ENCODE measurements at regions not wholly inside any gene's neighbourhood (a gene's known extent, or its start where the extent isn't known, plus 50 kb on each side); places are given as distances from the start of the nearest gene placed in this dataset.
"Not testable (repeated sequence)": the region's sequence is repeated elsewhere in the genome, so short reads cannot be mapped to it uniquely, and the experiment has no call there.

DNA sequence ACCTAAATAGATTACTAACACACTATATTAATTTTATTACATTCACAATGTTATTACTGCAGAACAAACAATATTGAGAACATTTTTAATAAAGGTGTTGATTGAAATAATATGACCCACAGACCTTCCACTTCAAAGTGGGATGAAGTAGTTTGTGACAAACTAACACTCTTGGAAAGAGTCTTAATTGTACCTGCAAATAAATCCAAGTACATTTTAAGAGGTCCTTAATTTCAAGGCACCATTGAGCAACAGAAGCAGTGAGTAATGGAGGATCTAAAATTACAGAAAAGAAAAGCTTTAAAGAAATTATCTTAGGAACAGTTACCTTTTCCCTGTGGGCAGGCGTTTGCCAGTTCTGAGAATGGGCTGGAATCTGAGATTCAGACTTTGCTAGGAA, 140.2 kb downstream of the MMUT start:
- Histone ChIP-seq H3K9ac (ENCODE audit: low read depth in 2 of 2, low read length in 2 of 2) (no peak overlapping the region), H3K36me3 (no peaks in the 10 kb centered on the region), H3K27me3 (no peaks in the 10 kb centered on the region), H3K9me3 (no peaks in the 10 kb centered on the region), H3K27ac (no peak overlapping the region), H3K4me1 (no peaks in the 10 kb centered on the region), H3K4me3 (no peak overlapping the region)
- TF ChIP-seq, protein P1, sequence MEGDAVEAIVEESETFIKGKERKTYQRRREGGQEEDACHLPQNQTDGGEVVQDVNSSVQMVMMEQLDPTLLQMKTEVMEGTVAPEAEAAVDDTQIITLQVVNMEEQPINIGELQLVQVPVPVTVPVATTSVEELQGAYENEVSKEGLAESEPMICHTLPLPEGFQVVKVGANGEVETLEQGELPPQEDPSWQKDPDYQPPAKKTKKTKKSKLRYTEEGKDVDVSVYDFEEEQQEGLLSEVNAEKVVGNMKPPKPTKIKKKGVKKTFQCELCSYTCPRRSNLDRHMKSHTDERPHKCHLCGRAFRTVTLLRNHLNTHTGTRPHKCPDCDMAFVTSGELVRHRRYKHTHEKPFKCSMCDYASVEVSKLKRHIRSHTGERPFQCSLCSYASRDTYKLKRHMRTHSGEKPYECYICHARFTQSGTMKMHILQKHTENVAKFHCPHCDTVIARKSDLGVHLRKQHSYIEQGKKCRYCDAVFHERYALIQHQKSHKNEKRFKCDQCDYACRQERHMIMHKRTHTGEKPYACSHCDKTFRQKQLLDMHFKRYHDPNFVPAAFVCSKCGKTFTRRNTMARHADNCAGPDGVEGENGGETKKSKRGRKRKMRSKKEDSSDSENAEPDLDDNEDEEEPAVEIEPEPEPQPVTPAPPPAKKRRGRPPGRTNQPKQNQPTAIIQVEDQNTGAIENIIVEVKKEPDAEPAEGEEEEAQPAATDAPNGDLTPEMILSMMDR (IDR thresholded peaks at IDR 0.05): no peak
- DNase-seq: no peak
- intact Hi-C loops (cut with DNase I): no loop called here

DNA sequence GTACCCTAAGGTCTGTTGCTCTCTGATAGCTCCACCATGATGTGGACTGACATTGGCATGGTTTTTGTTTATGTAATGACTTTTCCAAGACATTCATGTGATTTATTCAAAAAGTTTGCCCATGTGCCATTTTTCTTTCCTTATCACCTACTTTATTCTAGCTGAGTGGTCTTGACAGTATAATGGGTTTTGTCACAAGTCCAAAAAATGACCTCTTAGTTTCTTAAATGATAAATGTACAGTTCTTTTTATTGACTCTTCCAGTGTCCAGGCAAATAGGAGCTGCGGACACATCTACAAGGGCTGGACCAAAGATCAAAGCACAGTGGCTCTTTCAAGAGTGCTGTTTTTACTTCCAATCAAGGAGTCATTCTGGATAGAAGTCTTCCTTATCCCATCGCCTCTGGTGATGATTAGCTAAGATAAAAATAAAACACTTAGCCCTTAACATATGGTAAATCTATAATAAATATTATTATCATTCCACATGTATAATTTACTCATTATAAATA, 141.4 kb downstream of the MMUT start:
- no peak overlapping the region for H3K4me3 ChIP-seq
- H3K9me3 ChIP-seq: no peaks in the 10 kb centered on the region
- TF ChIP-seq, protein P1 (IDR thresholded peaks at IDR 0.05): no peak
- H3K27me3 ChIP-seq: no peaks in the 10 kb centered on the region
- no peaks in the 10 kb centered on the region for H3K4me1 ChIP-seq
- intact Hi-C loops (cut with DNase I): no loop called here
- no peak for DNase-seq
- H3K27ac ChIP-seq: no peak overlapping the region
- H3K36me3 ChIP-seq: no peaks in the 10 kb centered on the region
- no peak overlapping the region for H3K9ac ChIP-seq (ENCODE audit: low read depth in 2 of 2, low read length in 2 of 2)

DNA sequence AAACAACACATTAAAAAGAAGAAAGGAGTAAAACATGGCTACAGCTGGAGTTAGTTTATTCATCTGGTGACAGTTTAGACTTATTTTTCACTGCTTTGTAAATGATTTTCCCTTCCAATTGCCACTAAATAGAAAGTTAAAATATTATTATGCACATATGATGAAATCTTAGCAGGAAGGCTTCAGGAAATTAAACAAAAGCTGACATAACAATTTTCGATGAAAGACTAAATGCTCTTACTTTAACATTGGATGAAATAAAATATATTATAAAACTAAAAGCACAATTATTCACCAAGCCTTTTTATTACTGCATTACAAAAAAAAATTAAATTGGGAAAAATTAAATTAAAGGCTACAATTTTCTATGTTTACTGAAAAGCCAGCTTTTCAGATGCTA, 158.0 kb downstream of the MMUT start:
- no peak overlapping the region for H3K27ac ChIP-seq
- no peaks in the 10 kb centered on the region for H3K36me3 ChIP-seq
- intact Hi-C loops (cut with DNase I): no loop called here
- H3K4me1 ChIP-seq: no peaks in the 10 kb centered on the region
- no peaks in the 10 kb centered on the region for H3K9me3 ChIP-seq
- TF ChIP-seq, protein P1 (IDR thresholded peaks at IDR 0.05): no peak
- no peak for DNase-seq
- H3K27me3 ChIP-seq: no peaks in the 10 kb centered on the region
- H3K9ac ChIP-seq (ENCODE audit: low read depth in 2 of 2, low read length in 2 of 2): no peak overlapping the region
- H3K4me3 ChIP-seq: no peak overlapping the region

DNA sequence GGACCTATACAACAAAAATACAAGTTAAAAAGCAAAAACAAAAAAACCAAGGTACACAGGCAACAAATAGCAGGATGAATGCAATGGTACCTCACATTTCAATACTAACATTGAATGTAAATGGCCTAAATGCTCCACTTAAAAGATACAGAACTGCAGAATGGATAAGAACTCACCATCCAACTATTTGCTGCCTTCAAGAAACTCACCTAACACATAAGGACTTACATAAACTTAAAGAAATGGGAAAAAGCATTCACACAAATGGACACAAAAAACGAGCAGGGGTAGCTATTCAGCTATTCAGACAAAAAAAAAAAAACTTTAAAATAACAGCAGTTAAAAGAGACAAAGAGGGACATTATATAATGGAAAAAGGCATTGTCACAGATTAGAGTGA, 158.7 kb downstream of the MMUT start:
- intact Hi-C loops (cut with DNase I); DNase-seq; H3K9ac ChIP-seq (ENCODE audit: low read depth in 2 of 2, low read length in 2 of 2); H3K27me3 ChIP-seq; H3K27ac ChIP-seq; H3K9me3 ChIP-seq; H3K4me1 ChIP-seq; H3K4me3 ChIP-seq; H3K36me3 ChIP-seq: not testable (repeated sequence)

DNA sequence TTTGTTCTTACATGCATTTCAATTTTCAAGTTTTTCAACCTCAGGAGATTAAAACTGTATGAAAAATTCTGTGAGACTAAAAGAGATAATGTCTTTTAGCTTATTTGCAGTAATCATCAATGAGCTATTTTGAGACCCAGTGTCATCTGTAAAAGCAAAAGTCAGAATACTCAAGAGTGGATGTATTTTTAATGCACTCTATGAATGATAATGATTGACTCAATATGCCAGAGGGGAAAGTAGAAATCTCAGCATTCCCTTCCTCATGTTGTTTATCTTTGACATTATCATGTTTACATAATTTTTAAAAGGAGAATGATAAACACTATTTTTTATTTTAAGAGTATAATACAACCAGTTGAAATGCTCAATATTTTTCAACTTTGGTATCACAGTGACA, 162.1 kb downstream of the MMUT start:
- intact Hi-C loops (cut with DNase I): no loop called here
- no peaks in the 10 kb centered on the region for H3K36me3 ChIP-seq
- TF ChIP-seq, protein P1 (IDR thresholded peaks at IDR 0.05): no peak

DNA sequence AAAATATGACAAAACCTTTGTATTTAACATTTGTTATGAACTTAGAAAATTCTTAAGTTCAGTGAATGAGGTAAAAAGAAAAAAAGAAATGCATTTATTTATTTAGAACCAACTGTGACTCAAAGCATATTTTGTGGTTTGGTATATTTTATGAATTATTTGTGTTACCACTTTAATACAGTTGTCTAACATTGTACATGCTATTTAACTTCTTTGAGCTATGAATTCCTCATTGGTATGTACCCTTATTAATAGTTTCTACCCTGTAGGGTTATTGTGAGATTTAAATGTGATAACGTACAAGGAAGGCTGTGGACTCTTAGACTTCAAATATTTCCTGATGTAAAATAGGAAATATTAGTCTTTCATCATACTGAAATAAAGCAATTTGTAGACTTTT, 162.6 kb downstream of the MMUT start:
- Histone ChIP-seq H3K9me3 (no peaks in the 10 kb centered on the region), H3K9ac (ENCODE audit: low read depth in 2 of 2, low read length in 2 of 2) (no peak overlapping the region), H3K36me3 (no peaks in the 10 kb centered on the region), H3K4me1 (no peaks in the 10 kb centered on the region), H3K27ac (no peak overlapping the region), H3K27me3 (no peaks in the 10 kb centered on the region), H3K4me3 (no peak overlapping the region)
- DNase-seq: no peak
- TF ChIP-seq, protein P1 (IDR thresholded peaks at IDR 0.05): no peak
- intact Hi-C loops (cut with DNase I): no loop called here

More for the DNA sequence above, 162.1 kb downstream of the MMUT start:
- Histone ChIP-seq H3K4me1 (no peaks in the 10 kb centered on the region), H3K9me3 (no peaks in the 10 kb centered on the region), H3K4me3 (no peak overlapping the region), H3K9ac (ENCODE audit: low read depth in 2 of 2, low read length in 2 of 2) (no peak overlapping the region), H3K27ac (no peak overlapping the region), H3K27me3 (no peaks in the 10 kb centered on the region)
- no peak for DNase-seq

Data from colonic mucosa (tissue), 4 donors.